NCI-H2196 (cell line): ENCODE measurements at regions not wholly inside any gene's neighbourhood (a gene's known extent, or its start where the extent isn't known, plus 50 kb on each side); places are given as distances from the start of the nearest gene placed in this dataset.
"Not testable (repeated sequence)": the region's sequence is repeated elsewhere in the genome, so short reads cannot be mapped to it uniquely, and the experiment has no call there.

Experiments
- DNase-seq: peaks from one replicate; lab custom pipeline; 2025; ENCODE audit not compliant: unreplicated experiment; lab: John Stamatoyannopoulos, UW

- DNase-seq, result not testable (repeated sequence)
Measured at GRCh38 chr16:29171296-29171695, 186.4 kb downstream of the LAT start.

DNA sequence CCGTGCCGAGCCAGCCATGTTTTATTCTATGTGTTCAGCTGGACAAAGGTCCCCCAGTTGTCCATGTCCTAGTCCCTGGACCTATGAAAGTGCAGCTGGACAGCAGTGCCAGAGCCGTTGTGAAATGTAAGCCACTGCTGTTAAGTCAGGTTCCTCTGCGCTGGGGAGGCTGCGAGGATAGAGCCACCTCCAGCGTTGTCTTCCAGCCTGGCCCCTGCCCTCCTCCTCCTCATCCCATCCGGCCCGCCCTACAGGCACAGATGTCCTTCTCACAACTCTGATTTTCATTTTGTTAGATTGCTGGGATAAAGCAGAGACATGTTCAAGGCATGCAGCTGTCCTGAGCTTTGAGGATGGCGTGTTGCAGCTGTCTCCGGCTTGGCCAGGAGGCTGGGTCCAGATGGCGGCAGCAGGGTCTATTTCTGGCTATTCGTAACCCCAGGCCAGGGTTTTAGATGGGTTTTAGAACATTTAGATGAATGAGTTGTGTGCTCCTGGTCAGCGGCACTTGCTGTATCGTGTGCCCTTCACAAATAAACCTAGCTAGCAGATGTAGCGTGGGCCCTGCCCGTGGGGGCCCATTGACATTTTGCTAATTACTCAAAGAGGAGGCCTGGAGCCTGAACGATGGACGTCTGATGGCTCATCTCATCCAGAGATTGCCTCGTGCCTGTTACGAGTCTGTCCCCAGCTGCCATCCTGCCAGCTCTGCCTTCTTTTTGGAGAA lies 185.7 kb downstream of the LAT start:
- DNase-seq, result not testable (repeated sequence)

- DNase-seq, result not testable (repeated sequence)
Measured at GRCh38 chr16:29169295-29169994, 184.6 kb downstream of the LAT start.

DNA sequence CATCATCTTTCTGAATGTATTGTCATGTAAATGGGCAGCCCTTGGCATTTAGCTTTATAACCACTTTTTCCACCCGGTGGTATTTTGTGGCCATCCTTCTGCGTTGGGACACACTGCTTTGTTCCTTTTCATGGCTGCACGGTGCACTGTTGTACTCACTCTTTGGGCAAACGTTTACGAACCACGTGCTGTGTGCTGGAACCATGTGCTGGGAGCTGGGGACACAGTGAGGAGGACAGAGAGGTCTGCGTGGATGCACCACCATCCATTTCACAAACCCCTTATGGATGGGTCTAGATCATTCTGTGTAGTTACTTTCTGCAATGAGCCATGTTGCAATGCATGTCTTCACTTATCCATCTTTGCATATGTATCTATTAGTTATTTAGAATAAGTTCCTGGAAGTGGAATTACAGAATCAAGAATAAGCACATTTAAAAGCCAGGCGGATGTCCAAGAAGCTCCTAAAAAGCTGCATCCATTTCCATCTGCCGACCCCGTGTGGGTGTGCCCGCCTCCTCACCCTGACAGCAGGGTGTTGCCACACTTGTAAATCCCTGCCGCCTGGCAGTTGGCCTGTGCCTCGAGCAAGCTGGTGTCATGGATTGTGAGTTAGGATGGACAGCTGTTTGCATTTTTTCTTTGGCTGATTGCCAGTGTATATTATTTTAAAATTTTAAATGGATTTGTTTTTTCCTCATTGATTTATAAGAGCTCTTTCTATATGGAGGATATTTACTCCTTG lies 183.8 kb downstream of the LAT start:
- DNase-seq, result not testable (repeated sequence)

DNA sequence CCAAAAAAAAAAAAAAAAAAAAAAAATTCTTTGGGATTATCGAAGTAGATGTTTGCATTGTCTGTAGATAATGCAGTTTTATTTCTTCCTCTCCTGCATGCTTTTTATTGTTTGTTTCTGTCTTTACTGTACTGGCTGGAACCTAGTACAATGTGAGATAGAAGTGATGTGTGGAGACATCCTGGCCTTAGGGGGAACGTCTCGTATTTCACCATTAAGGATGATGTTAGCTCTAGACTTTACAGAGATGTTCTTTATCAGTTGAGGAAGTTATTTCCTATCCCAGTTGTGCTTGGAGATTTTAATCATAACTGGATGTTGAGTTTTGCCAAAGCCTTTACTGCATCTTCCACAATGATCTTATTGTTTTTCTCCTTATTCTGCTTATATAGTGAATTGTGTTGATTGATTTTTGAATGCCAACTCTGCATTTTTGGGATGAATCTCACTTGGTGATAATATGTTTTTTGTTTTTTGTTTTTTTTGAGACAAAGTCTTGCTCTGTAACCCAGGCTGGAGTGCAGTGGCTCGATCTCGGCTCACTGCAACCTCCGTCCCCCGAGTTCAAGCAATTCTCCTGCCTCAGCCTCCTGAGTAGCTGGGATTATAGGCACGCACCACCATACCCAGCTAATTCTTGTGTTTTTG lies 179.7 kb downstream of the LAT start:
- DNase-seq, result not testable (repeated sequence)

DNA sequence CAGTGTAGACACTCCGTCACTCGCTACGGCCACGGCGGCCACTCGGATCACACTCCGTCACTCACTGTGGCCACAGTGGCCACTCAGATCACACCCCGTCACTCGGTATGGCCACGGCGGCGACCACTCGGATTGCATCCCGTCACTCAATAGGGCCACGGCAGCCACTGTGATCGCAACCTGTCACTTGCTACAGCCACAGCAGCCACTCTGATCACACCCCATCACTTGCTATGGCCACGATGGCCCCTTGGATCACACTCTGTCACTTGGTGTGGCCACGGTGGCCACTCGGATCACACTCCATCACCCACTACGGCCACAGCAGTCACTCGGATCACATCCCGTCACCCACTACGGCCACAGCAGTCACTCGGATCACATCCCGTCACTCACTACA lies 175.3 kb downstream of the LAT start:
- not testable (repeated sequence) for DNase-seq

DNA sequence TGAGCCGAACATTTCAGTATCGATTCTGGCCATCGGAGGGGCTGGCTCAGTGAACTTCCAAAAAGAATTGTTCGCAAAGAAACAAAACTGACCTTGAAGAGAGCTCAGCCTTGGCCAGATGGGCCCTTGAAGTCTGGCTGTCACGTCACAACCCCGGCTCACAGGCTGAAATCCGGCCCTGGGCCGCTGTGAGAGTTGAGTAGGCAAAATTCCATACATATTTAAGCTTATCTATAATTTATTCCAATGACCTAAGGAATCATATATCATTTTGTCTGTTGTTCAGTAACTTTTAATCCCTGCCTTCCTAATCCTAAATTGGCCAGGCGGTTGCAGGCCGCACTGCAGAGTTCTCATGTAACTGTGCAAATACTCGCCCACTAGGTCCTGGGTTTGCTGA lies 174.8 kb downstream of the LAT start:
- not testable (repeated sequence) for DNase-seq

DNA sequence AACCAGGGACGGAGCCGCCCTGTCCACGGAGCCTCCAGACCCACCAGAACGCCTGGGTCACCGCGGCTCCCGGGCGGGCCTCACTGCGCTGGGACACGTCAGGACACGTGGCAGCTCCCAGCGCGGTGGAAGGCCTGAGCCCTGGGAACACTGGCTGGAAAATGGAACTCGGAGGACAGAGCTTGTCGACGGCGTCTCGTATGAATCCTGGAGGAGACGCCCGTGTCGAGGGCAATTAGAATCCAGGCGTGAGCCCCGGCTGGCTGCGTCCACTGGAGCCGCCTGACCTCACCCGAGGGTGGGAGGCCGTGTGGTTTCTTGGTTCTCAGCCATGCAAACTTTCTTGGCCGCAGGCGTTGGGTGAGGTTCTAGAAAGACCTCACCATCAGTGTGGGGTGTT lies 173.9 kb downstream of the LAT start:
- no peak for DNase-seq

GRCh38 chr16:29158031-29158784 lies 173.4 kb downstream of the LAT start:
- DNase-seq, result not testable (repeated sequence)

DNA sequence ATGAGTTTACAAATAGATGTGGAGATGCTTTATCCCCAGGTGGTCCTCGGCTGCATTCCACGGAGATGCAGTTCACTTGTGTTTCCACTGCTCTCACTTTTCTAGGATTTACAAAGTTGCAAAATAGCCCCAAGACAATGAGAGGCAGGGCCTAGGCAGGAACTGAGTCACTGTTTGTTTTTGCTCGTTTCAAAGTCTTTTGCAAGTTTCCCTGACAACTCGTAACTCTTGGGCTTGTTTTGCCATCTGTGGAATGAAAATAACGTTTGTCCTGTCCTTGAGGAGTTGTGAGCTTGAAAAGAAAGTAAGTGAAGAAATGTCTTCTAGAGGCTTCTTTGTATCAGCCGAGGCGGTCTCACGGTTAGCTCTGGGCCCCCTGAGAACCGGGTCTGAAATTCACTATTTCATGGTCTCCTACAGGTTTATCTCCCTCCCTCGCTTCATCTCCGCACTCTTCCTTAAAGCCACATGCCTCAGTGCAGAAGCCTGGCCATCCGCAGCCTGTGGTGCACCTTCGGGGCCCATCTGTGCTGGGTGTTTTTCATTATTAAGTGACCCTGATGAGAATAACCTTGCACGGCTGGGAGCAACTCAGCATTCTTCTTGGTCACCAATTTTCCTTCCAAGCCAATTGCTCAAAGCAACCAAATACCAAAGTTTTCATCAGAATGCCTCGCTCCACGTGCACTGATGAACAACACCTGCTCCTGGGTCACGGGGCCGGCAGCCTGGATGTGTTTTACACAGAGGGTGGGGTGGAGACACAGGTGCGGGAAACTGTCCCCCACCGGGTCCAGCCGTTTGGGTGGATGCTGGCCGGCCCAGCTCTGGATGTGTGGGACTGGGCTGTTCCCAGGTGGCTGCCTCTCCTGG lies 172.4 kb downstream of the LAT start:
- not testable (repeated sequence) for DNase-seq

- DNase-seq, result no peak
Measured at GRCh38 chr16:29156511-29156910, 171.7 kb downstream of the LAT start.

DNA sequence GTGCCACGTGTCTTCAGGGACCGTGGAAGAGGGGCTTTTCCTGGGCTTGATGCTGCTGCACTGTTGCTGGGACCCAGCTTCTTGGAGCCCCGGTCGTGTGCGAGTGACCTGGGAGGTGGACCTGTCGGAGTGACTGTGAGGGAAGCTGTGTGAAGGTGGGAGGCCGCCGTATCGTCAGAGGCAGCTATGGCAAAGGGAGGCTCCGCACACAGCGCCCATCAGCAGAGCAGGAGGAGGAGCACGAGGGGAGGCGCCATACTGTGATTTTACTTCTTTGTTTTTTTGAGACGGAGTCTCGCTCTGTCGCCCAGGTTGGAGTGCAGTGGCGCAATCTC lies 171.0 kb downstream of the LAT start:
- not testable (repeated sequence) for DNase-seq

GRCh38 chr16:29155131-29155865 lies 170.4 kb downstream of the LAT start:
- DNase-seq, result not testable (repeated sequence)

GRCh38 chr16:29154676-29155121 lies 169.8 kb downstream of the LAT start:
- no peak for DNase-seq

GRCh38 chr16:29154088-29154487 lies 169.2 kb downstream of the LAT start:
- DNase-seq, result no peak

DNA sequence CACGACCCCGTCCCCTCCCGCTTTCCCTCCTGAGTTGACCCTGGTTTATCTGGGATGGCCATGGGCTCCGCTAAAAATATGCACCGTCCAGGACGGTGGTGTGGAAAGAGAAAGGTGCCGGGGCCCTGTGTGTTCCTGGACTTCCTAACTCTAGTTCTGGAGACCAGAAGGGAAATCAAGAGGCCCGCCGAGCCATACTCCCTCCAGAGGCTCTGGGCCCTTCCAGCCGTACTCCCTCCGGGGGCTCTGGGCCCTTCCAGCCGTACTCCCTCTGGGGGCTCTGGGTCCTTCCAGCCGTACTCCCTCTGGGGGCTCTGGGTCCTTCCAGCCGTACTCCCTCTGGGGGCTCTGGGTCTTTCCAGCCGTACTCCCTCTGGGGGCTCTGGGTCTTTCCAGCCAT lies 168.5 kb downstream of the LAT start:
- DNase-seq, result not testable (repeated sequence)

DNA sequence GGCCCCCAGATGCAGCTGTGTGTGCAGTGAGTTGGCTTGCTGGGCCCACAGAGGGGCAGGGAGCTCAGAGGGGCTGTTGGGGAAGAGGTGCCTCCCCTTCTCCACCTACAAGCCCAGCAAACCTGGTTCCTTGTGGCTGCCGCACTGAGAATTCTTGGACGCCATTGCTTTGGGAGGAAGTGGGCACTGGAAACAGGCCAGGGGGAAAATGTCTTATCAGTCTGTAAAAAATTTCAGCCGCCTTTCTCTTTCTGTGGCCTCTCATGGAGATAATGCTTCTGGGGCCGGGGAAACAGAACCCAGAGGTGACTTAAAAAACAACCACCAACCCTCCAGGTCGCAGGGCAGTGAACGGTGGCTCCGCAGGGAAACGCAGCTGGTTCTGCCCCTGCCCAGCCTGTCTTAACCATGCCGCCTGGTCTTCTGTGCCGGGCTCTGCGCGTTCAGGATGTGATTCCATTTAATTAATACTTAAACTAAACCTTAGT lies 167.7 kb downstream of the LAT start:
- DNase-seq, result not testable (repeated sequence)

GRCh38 chr16:29151317-29151716 lies 166.5 kb downstream of the LAT start:
- no peak for DNase-seq

GRCh38 chr16:29149912-29150311 lies 165.1 kb downstream of the LAT start:
- not testable (repeated sequence) for DNase-seq
